EL (cell line): ENCODE measurements at regions not wholly inside any gene's neighbourhood (a gene's known extent, or its start where the extent isn't known, plus 50 kb on each side); places are given as distances from the start of the nearest gene placed in this dataset.

Experiments
- DNase-seq: peaks from one replicate; pipeline ENCODE4 v3.0.0-alpha.2; 2016

- no peak for DNase-seq
Measured at GRCh38 chr5:2317540-2317939, 433.9 kb downstream of the IRX2 start.

DNA sequence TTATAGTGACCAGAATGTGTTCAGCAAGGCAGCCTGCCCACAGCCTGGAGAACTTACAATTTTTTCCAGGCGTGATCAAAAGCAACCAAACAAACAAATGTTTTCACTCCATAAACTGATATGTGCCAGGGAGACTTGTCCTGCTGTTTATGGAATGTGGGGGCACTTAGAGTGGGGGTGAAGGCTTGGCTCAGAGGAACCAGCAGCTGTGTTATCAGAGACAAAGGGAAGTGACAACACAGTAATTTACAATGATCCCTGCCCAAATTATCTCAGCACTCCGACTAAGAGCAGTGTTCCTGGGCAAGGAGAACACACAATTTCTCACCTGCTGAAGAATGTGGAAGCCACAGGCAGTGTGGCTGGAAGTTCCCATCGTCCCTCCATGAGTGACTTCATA lies 429.1 kb upstream of the IRX4 start:
- no peak for DNase-seq

DNA sequence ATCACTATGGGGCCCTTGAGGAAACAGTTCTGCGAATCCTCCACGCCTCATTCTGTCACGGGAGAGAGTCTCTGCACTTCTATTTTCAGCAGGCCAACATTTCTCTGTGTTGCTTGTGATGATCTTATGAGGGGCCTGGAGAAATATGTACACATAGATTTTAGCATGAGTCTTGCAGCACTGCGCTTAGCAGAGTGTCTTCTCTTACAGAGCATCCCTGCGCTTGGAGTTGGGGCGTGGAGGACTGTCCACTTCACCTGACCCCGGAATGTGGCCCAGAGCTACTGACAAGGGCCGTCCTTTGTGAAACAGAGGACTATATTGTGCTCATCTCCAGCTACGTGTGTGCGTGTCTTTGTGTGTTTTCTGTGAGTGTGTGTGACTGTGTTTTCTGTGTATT lies 428.2 kb upstream of the IRX4 start:
- DNase-seq = no peak

GRCh38 chr5:2307631-2308030 lies 424.9 kb upstream of the IRX4 start:
- no peak for DNase-seq

DNA sequence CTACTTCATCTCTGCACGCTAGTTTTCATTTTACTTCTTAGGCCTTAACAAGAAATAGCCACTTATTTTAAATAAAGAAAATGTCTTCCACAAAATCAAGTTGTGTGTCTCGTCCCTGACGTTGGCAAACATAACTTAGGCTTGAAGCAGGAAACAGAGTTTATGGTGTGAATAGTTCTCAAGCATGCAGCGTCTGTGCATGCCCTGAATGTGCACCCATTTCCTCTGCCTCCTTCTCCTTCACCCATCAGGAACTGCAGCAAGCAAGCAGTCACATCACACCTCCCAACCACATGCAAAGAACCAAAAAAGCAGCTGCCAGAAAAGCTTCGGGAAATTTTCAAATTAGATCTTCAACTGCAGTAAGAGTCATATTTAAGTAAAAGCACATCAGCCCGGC lies 424.0 kb upstream of the IRX4 start:
- no peak for DNase-seq

DNA sequence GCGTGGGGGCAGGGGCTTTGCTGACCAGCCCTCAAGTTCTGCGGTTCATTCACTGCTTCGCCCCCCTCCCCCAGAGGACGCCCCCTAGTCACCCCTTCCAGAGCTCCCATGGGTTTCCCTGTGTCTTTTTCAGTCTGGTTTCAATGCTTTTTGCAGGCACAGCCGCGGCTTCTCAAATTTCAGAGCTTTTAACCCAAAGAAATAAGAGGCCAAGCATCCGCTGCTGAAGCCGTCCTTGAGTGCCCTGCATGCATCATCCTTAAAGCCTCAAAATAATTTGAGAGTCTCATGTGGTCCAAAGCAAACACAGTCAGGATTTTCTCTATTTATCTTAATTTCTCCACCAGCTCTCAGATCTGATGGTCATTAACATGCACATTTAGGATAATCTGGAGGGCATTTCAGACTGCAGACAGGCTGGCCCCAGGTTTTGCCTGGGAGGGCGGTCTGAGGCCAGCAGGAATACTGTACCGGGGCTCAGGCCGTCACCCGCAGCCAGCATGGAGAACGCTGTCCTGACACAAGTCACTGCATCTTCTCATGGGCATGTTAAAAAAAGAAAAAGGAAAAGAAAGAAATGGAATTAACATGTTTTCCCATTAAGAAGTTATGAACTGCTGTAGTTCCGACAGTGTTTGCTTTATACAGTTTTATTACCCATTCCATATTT lies 420.8 kb upstream of the IRX4 start:
- no peak for DNase-seq

DNA sequence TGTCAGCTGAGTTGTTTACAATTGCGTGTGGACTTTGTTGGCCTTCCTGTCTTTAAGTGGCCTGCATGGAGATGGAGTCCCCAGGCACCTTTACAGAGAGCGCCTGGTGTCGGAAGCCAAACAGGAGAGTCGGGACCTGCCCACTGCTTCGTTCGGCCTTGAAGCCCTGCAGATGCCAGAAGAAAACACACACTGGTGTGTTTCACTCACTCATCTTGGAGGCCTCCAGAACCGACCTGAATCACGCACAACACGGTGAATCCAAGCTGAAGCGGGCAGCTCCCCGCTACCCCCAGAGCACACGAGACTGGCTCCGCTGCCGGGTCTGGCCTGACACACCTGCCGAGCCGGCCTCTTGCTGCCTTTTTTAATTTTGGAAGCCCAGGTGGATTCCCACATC lies 419.4 kb upstream of the IRX4 start:
- no peak for DNase-seq

- no peak for DNase-seq
Measured at GRCh38 chr5:2300861-2301574, 418.3 kb upstream of the IRX4 start.

DNA sequence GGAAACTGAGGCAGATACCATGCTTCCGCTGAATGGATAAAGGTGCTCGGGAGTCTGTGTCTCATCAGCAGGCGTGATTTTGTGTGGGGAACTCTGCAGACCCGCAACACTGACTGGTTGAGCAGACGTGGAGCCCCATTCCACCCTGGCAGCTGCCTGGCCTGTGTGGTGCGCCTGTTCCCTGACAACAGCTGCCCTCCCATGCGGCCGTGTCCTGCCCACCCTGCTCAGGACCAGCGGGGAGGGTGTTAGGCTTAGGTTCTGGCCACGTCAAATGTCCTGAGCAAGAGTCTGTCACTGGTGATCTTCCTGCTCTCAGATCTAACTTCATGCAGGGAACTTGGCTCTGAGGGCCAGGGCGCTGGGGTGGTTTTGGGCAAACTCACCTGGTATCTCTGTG lies 417.7 kb upstream of the IRX4 start:
- no peak for DNase-seq

DNA sequence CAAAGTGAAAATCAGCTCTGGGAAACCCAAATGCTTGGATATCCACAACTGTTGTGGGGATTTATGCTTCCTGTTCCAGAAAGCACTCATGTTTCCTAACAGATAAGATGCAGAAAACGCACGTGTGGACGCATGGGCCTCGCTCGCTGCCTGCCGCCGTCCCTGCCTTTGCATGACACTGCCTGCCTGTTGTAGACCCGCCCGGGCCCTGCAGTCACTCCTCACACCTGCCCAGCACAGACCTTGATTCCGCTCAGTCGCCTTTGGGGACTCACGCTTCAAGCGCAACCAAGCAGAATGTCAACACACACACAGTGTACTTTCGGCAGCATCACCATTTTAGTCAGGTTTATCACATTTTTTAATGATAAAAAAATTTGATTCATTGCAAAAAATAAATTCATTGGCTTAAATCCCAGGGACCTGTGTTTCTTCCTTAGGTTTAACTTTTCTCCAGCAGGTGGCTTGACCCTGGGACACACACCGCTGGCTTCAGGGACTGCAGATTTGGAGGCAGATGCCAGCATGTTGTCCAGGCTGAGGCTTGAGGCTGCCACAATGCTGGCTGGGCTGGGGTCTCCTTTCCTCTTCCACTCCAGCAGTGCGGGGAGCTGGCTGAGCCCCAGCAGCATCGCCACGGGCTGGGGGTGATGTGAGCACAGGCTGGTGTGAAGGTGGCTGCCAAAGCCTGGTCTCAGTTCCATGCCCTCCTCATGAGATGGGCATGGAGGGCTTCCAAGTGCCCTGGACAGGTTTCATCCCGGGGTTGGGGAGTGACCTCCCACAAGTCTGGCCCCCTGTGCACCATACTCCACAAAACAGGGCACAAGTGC lies 416.9 kb upstream of the IRX4 start:
- no peak for DNase-seq

DNA sequence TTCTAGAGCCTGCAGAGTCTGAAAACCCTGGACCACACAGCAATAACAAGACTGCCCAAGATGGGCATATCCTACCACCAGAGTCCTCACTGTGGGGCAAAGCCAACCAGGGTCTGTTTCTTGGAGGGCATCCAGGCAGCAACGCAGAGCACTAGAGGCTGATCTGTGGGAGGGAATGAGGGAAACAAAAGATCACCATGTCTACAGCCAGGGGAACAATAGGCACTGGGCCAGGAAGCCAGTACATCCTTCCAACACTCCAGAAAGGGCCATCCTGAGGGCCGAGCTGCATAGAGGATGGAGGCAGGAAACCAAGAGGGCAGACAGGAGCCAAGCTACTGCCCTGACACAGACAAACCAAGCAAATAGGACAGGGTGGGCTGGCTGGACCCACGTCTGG lies 416.1 kb upstream of the IRX4 start:
- DNase-seq = no peak

DNA sequence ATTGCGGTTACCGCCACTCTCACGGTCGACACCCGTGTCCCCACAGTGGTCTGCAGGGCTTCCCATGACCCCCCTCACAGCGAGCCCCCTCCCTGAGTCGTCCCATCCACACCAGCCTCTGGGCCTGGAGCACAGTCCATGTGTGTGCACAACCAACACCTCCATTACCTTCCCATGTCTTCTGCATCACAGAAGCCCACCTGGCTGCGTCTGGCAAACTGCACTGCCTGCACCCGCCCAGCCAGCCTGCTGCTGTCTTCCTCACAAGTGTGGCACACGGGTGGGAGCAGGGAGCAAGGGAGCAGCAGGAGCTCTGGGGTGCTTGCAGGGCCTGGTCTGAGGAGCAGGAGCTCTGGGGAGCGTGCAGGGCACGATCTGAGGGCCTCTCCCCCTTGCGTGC lies 415.3 kb upstream of the IRX4 start:
- no peak for DNase-seq

DNA sequence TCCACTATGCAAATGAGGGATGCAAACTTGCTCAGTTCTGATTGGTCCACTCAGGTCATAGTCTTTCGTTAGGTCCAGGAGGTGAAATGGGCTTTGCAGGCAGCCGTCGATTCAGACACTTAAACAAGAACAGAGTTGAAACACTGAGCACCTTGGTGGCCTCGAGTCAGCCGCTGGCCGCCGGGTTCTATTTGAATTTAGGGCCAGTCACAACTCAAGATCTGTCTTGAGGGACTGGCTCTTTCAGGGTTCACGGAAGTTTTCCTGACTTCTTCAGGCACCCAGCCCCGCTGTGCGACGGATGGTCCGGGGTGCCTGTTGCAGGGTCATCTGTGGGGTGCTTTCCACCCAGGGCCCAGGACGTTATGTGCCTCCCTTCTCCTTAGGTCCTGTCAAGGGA lies 412.8 kb upstream of the IRX4 start:
- no peak for DNase-seq

DNA sequence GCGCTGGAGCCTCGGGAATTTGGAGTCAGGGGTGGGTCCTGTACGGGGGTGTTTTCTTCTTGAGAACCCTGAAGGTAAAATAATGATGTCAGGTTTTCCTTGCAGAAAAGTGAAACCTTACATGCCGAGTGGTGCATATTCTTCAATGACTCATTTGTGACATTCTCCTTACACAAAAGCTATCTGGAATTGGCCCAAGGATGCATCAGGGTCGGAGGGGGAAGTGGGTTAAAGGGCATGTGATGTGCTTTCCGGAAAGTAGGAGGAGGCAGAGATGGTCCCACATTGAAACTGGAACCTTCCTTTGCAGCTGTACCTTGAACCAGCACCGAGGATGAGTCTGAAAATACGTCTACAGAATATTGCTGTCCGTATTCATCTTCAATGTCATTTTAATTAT lies 411.2 kb upstream of the IRX4 start:
- DNase-seq = no peak

- no peak for DNase-seq
Measured at GRCh38 chr5:2291146-2291840, 408.6 kb upstream of the IRX4 start.

GRCh38 chr5:2289380-2289779 lies 406.7 kb upstream of the IRX4 start:
- DNase-seq = no peak

DNA sequence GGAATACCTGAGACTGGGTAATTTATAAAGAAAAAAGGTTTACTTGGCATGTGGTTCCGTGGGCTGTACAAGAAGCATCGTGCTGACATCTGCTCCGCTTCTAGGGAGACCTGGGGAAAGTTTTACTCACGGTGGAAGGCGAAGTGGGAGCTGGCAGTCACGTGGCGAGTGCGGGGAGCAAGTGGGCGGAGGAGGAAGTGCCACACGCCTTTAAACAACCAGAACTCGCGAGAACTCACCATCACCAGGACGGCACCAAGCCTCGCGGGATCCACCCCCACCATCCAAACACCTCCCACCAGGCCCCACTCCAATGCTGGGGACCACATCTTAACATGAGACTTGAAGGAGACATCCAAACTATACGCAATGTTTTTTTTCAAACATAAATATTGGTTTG lies 406.2 kb upstream of the IRX4 start:
- no peak for DNase-seq

DNA sequence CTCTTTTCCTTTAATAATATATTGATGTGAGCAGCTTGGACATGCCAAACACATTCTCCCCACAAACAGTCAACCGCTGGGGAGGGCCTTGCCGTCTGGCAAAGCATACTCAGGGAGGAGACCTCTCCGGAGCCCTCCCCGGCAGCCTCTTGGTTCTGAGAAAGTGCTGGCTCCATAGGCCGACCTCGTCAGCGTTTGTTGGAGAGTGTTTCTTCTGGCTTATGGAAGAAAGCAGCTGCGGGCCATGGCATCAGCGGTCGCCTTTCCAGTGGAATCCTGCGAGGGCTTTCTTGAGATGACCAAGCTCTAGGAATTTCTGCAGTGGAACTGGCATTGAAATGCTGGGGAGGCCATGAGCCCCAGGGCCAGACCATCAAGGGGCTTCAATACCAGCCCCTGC lies 405.7 kb upstream of the IRX4 start:
- DNase-seq = no peak

DNA sequence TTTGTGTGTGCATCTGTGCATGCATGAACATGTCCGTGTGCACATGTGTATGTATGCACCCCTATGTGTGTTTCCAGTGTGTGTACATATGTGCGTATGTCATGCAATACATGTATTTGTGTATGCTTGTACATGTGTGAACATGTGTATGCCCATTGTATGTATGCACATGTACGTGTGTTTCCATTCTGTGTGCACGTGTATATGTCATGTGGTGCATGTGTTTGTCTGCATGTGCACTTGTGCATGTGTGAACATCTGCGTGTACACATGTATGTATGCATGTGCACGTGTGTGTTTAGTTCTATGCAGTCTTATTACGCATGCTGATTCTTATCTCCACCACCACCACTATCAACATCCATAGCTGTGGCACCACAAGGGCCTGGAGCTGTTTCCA lies 403.5 kb upstream of the IRX4 start:
- no peak for DNase-seq

GRCh38 chr5:2284678-2285077 lies 402.0 kb upstream of the IRX4 start:
- DNase-seq = no peak

GRCh38 chr5:2283481-2284045 lies 400.8 kb upstream of the IRX4 start:
- DNase-seq = no peak

GRCh38 chr5:2282893-2283292 lies 400.2 kb upstream of the IRX4 start:
- DNase-seq = no peak

- DNase-seq = no peak
Measured at GRCh38 chr5:2282034-2282690, 399.4 kb upstream of the IRX4 start.
